ENCODE measurements at regions not wholly inside any gene's neighbourhood (a gene's known extent, or its start where the extent isn't known, plus 50 kb on each side); places are given as distances from the start of the nearest gene placed in this dataset.

DNA sequence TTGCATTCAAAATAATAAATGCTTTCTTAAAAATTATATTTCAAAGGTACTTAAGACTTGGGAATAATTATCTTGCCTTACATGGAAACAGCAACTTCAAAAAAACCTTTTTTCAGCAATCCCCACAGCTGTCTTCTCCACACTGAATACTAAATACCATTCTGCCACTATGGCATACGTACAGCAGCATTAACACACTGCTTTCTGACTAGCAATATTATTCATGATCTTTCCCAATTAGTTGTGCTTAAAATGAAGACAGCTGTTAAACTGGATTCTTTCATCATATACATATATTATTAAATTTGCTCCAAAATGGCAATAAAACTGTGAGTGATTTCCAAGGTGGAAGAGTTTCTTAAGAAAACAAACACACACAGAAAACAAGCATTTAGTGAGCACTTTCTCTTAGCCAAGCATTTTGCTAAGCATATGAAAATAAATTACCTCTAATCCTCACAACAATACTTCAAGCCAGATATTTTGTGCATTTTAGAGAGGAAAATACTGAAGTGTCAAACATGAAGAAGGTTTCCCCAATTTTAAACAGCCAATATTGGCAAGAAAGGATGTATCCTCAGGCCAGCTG, 609.5 kb downstream of the SLITRK1 start:
- Mint-ChIP-seq H3K27me3 (no peaks in the 10 kb centered on the region), H3K4me3 (no peak overlapping the region), H3K36me3 (no peaks in the 10 kb centered on the region), H3K9me3 (no peaks in the 10 kb centered on the region), H3K4me1 (no peaks in the 10 kb centered on the region), H3K27ac (no peak overlapping the region)
- DNase-seq (ENCODE audit: low spot score in 2 of 2) (no peak), ATAC-seq (ENCODE audit: low read depth) (no peak)

- Mint-ChIP-seq H3K36me3 (no peaks in the 10 kb centered on the region), H3K4me3 (no peak overlapping the region), H3K4me1 (no peaks in the 10 kb centered on the region), H3K27me3 (no peaks in the 10 kb centered on the region), H3K9me3 (peaks cover 1% of the 10 kb centered on the region), H3K27ac (no peak overlapping the region)
- DNase-seq (ENCODE audit: low spot score in 2 of 2) (no peak), ATAC-seq (ENCODE audit: low read depth) (no peak)
Observed at GRCh38 chr13:83272076-83272475, 610.2 kb downstream of the SLITRK1 start.

- no peak overlapping the region for H3K4me3 Mint-ChIP-seq
- H3K9me3 Mint-ChIP-seq: peaks cover 7% of the 10 kb centered on the region
- ATAC-seq (ENCODE audit: low read depth) (no peak), DNase-seq (ENCODE audit: low spot score in 2 of 2) (no peak)
- no peaks in the 10 kb centered on the region for H3K36me3 Mint-ChIP-seq
- no peak overlapping the region for H3K27ac Mint-ChIP-seq
- H3K4me1 Mint-ChIP-seq: no peaks in the 10 kb centered on the region
- no peaks in the 10 kb centered on the region for H3K27me3 Mint-ChIP-seq
Observed at GRCh38 chr13:83265279-83265678, 617.0 kb downstream of the SLITRK1 start.

DNA sequence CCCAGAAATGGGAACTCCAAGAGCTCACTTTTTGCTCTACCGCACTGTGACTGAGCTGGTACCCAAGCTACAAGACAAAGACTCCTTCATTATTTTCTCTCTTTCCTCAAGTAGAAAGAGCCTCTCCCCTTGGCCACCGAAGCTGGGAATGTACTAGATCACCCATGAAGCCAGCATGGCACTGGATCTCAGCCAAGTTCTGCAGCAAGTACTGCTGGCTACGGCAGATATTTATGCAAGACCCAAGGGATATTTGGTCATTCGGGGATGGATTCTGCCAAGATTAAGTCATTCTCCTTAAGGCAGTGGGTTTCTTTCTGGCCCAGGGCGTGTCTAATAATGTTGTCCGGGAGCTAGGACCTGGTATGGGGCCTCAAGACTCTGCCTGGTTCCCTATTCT, 633.5 kb downstream of the SLITRK1 start:
- Mint-ChIP-seq H3K4me3 (no peak overlapping the region), H3K36me3 (no peaks in the 10 kb centered on the region), H3K9me3 (peaks cover 11% of the 10 kb centered on the region), H3K27ac (no peak overlapping the region), H3K27me3 (no peaks in the 10 kb centered on the region), H3K4me1 (no peaks in the 10 kb centered on the region)
- DNase-seq (ENCODE audit: low spot score in 2 of 2): no peak
- no peak for ATAC-seq (ENCODE audit: low read depth)

DNA sequence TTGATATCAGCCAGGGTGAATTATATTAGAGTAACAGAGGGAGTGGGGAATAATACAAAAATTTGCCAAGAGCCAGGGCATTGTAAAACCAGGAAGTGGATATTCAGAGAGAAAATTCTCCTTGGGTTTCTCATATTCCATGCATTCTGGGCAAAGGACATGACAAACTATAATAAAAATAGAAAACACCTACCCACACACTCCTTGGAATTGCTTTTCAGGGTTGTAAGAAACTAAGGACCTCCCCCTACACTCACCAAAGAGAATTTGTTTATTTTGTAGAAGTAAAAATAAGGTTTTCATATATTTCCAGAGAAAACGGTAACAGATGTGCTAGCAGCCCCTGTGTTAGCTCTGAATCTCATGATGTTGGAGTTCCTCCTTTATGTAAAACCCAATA, 649.6 kb downstream of the SLITRK1 start:
- H3K36me3 Mint-ChIP-seq: no peaks in the 10 kb centered on the region
- ATAC-seq (ENCODE audit: low read depth): no peak
- H3K27ac Mint-ChIP-seq: no peak overlapping the region
- H3K4me1 Mint-ChIP-seq: no peaks in the 10 kb centered on the region
- no peaks in the 10 kb centered on the region for H3K27me3 Mint-ChIP-seq
- H3K9me3 Mint-ChIP-seq: peaks cover 7% of the 10 kb centered on the region
- DNase-seq (ENCODE audit: low spot score in 2 of 2): no peak
- no peak overlapping the region for H3K4me3 Mint-ChIP-seq

DNA sequence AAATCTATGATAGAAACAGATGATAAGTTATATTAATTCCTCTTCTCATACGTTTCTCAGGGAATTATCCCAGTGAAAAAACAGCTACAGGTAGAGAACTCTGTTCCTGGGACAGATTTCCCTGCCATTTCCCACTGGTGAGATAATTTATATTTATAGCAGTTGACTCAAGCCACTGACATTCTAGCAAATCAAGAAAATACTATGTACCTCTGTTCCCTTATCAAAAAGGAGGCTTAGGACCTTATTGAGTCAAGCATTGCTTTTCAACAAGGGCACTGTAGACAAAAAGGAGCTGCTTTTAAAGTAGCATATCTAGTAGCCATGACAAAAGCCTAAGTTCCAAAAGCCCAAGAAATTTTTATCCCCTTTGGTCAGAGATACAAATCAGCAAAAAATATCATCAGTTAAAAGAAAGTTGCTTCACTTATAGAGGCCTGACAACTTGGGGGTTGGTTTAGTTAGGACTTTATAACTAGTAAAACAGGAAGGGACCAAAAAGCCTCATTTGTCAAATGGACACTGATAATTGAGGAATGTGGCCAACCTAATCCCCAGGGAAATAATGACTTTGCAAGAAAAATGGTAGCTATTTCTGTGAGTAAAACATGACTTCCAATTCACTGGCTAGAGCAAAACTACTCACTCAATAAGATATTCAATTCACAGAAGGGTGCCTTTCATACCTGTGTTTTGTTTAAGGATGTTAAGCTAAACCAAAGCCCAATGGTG, 652.5 kb downstream of the SLITRK1 start:
- H3K36me3 Mint-ChIP-seq: no peaks in the 10 kb centered on the region
- peaks cover 3% of the 10 kb centered on the region for H3K9me3 Mint-ChIP-seq
- DNase-seq (ENCODE audit: low spot score in 2 of 2) (no peak), ATAC-seq (ENCODE audit: low read depth) (no peak)
- H3K4me3 Mint-ChIP-seq: no peak overlapping the region
- no peaks in the 10 kb centered on the region for H3K27me3 Mint-ChIP-seq
- no peak overlapping the region for H3K27ac Mint-ChIP-seq
- H3K4me1 Mint-ChIP-seq: no peaks in the 10 kb centered on the region

DNA sequence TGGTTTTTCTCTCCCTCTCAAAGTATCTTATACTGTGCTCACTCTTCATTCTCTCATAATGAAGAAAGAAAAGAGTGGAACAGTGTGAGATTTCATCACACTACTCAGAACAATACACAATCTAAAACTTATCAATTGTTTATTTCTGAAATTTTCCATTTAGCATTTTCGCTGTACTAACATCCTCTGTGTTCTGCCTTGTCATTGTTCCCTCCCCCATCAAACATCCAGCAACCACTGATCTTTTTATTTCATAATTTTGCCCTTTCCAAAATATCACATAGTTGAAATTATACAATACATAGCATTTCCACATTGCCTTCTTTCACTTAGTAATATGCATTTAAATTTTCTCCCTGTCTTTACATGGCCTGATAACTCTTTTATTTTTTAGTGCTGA, 658.7 kb downstream of the SLITRK1 start:
- no peaks in the 10 kb centered on the region for H3K4me1 Mint-ChIP-seq
- H3K27me3 Mint-ChIP-seq: no peaks in the 10 kb centered on the region
- no peak for ATAC-seq (ENCODE audit: low read depth)
- H3K27ac Mint-ChIP-seq: no peak overlapping the region
- H3K4me3 Mint-ChIP-seq: no peak overlapping the region
- no peaks in the 10 kb centered on the region for H3K36me3 Mint-ChIP-seq
- peaks cover 4% of the 10 kb centered on the region for H3K9me3 Mint-ChIP-seq
- DNase-seq (ENCODE audit: low spot score in 2 of 2): no peak

GRCh38 chr13:83221813-83222241, 660.4 kb downstream of the SLITRK1 start:
- H3K4me1 Mint-ChIP-seq: no peaks in the 10 kb centered on the region
- no peak overlapping the region for H3K4me3 Mint-ChIP-seq
- peaks cover 4% of the 10 kb centered on the region for H3K9me3 Mint-ChIP-seq
- no peak overlapping the region for H3K27ac Mint-ChIP-seq
- no peak for ATAC-seq (ENCODE audit: low read depth)
- no peaks in the 10 kb centered on the region for H3K36me3 Mint-ChIP-seq
- DNase-seq (ENCODE audit: low spot score in 2 of 2): no peak
- H3K27me3 Mint-ChIP-seq: no peaks in the 10 kb centered on the region

DNA sequence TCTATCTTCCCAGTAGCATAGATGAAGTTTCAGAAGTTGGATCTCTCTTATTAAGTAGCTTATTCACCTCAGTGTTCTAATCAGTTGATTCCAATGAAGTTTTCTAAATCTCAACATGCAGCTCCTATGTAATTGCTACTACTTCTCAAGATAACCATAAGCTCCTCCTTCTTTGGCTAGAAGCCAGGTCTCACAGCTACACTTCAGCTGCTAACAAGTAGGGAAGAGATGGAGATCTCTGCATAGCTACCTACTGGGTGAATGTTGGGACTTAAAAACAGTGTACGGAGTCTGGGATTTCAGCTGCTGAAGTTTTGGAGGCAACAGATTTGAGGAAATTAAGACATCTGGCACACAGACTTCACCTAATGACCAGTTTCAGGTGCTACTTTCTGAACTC, 661.0 kb downstream of the SLITRK1 start:
- H3K9me3 Mint-ChIP-seq: peaks cover 4% of the 10 kb centered on the region
- H3K4me3 Mint-ChIP-seq: no peak overlapping the region
- no peaks in the 10 kb centered on the region for H3K4me1 Mint-ChIP-seq
- H3K27me3 Mint-ChIP-seq: no peaks in the 10 kb centered on the region
- no peak overlapping the region for H3K27ac Mint-ChIP-seq
- no peaks in the 10 kb centered on the region for H3K36me3 Mint-ChIP-seq
- ATAC-seq (ENCODE audit: low read depth) (no peak), DNase-seq (ENCODE audit: low spot score in 2 of 2) (no peak)

- H3K4me3 Mint-ChIP-seq: no peak overlapping the region
- no peak for ATAC-seq (ENCODE audit: low read depth)
Observed at GRCh38 chr13:83220241-83220640, 662.0 kb downstream of the SLITRK1 start.

GRCh38 chr13:83219832-83220231, 662.4 kb downstream of the SLITRK1 start:
- ATAC-seq (ENCODE audit: low read depth) (no peak), DNase-seq (ENCODE audit: low spot score in 2 of 2) (no peak)
- Mint-ChIP-seq H3K4me1 (no peaks in the 10 kb centered on the region), H3K27ac (no peak overlapping the region), H3K36me3 (no peaks in the 10 kb centered on the region), H3K27me3 (no peaks in the 10 kb centered on the region), H3K9me3 (peaks cover 4% of the 10 kb centered on the region), H3K4me3 (no peak overlapping the region)

More at GRCh38 chr13:83220241-83220640, 662.0 kb downstream of the SLITRK1 start:
- Mint-ChIP-seq H3K4me1 (no peaks in the 10 kb centered on the region), H3K36me3 (no peaks in the 10 kb centered on the region), H3K9me3 (peaks cover 4% of the 10 kb centered on the region), H3K27me3 (no peaks in the 10 kb centered on the region), H3K27ac (no peak overlapping the region)
- no peak for DNase-seq (ENCODE audit: low spot score in 2 of 2)

DNA sequence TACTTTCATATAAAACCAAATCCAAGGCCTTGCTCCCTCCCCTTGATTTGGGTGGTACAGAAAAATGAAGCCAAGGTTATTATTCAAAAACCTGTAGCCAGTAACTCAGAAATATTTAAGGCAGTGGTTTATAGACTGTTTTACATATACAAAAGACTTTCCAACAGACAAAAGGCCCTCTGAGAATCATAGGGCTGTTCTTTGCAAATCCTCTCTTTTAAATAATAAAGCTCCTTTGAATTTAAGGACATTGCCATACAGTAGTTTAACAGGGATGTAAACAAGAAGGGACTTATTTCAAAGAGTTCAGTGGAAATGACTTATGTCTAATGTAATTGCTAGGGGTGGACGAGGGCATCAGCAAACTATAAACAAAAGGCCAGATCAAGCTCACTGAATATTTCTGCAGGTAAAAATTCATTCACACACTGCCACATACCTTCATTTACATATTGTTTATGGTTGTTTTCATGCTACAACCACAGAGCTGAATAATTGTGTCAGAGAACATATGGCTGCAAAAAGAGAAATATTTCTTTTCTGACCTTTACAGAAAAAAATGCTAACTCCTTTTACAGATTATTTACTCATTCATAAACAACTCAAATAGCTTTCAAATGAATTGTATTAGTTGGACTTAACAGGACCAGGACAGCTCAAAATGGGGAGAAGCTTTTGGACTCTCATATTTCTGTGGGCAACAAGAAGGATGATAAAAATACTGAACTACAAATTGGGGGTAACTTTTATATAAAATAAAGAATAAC, 665.6 kb downstream of the SLITRK1 start:
- no peak overlapping the region for H3K4me3 Mint-ChIP-seq
- H3K4me1 Mint-ChIP-seq: no peaks in the 10 kb centered on the region
- H3K27ac Mint-ChIP-seq: no peak overlapping the region
- H3K36me3 Mint-ChIP-seq: no peaks in the 10 kb centered on the region
- H3K9me3 Mint-ChIP-seq: peaks cover 4% of the 10 kb centered on the region
- DNase-seq (ENCODE audit: low spot score in 2 of 2) (no peak), ATAC-seq (ENCODE audit: low read depth) (no peak)
- H3K27me3 Mint-ChIP-seq: no peaks in the 10 kb centered on the region

DNA sequence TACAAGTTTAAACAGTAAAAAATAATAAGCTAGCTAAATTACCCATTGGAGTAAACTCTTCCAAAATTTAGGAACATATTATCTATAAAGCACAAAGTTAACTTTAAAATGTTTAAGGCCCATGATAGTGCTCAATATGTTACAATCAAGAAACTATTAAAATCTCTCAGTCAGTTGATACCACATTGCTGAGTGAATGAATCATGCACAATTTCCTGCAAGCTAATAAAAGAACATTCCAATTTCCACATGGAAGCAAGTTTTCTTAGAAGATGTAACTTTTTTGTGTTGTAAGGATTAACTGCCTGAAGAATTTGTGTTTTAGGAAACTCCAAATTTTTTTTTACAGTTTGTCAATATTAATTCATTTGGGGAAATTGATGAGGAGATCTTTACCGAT, 666.6 kb downstream of the SLITRK1 start:
- H3K4me1 Mint-ChIP-seq: no peaks in the 10 kb centered on the region
- no peak overlapping the region for H3K4me3 Mint-ChIP-seq
- peaks cover 4% of the 10 kb centered on the region for H3K9me3 Mint-ChIP-seq
- DNase-seq (ENCODE audit: low spot score in 2 of 2) (no peak), ATAC-seq (ENCODE audit: low read depth) (no peak)
- no peaks in the 10 kb centered on the region for H3K36me3 Mint-ChIP-seq
- H3K27me3 Mint-ChIP-seq: no peaks in the 10 kb centered on the region
- no peak overlapping the region for H3K27ac Mint-ChIP-seq

- DNase-seq (ENCODE audit: low spot score in 2 of 2): no peak
- H3K36me3 Mint-ChIP-seq: no peaks in the 10 kb centered on the region
- no peak for ATAC-seq (ENCODE audit: low read depth)
Observed at GRCh38 chr13:83214452-83214851, 667.8 kb downstream of the SLITRK1 start.

More at GRCh38 chr13:83214452-83214851, 667.8 kb downstream of the SLITRK1 start:
- Mint-ChIP-seq H3K9me3 (peaks cover 4% of the 10 kb centered on the region), H3K27ac (no peak overlapping the region), H3K4me3 (no peak overlapping the region), H3K4me1 (no peaks in the 10 kb centered on the region), H3K27me3 (no peaks in the 10 kb centered on the region)

Measured in memory B cell (primary cell).